ENCODE measurements at regions not wholly inside any gene's neighbourhood (a gene's known extent, or its start where the extent isn't known, plus 50 kb on each side); places are given as distances from the start of the nearest gene placed in this dataset.

DNA sequence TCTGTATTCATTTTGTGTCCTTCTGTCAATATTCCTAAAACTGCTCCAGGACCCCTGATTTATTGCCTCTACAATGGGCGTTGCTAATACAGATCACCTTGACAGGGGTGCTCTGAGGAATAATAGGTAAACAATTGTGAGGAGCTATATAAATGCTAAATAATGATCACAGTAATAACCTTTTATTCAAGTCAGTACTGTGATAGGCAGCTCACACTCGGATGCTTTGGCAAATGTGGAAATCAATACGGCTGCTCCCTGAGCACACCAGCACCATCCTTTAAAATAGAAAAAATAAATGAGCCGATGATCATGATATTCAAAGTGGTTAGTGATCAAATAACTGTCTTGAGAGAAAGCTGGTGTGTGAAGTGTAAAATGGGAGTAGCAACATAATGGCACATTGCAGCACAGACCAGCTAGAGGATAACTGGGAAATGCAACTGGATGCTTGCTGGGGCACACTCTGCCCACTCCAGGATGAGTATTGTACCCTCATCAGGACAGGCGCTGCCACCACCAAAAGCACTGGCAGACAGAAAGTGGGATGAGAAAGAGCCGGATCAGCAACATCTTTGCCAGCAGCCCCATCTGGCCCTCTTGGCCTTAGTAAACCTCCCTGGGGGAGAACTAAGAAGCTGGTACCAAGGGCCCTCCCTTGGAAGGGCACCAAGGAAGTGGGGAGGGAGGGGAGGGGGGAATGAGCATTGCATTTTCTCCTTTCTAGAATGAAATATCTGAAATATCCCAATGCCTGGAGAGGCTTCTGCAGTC is 69.4 kb upstream of the SPATA31D4 start (continued):
- TF ChIP-seq ARID4B (CRISPR knock-in tag; IDR thresholded peaks at IDR 0.05) (no peak), SP2 (IDR thresholded peaks at IDR 0.05; ENCODE audit: extremely low read depth, low read depth, low read length, poor library complexity, severe bottlenecking) (no peak), KHSRP (IDR thresholded peaks at IDR 0.05) (no peak), CHD1 (IDR thresholded peaks at IDR 0.05; ENCODE audit: low read length) (no peak), YBX1 (IDR thresholded peaks at IDR 0.05) (no peak), ZKSCAN8 (CRISPR knock-in tag; IDR thresholded peaks at IDR 0.05) (no peak)
- TF ChIP-seq, protein P1, sequence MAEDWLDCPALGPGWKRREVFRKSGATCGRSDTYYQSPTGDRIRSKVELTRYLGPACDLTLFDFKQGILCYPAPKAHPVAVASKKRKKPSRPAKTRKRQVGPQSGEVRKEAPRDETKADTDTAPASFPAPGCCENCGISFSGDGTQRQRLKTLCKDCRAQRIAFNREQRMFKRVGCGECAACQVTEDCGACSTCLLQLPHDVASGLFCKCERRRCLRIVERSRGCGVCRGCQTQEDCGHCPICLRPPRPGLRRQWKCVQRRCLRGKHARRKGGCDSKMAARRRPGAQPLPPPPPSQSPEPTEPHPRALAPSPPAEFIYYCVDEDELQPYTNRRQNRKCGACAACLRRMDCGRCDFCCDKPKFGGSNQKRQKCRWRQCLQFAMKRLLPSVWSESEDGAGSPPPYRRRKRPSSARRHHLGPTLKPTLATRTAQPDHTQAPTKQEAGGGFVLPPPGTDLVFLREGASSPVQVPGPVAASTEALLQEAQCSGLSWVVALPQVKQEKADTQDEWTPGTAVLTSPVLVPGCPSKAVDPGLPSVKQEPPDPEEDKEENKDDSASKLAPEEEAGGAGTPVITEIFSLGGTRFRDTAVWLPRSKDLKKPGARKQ (CRISPR knock-in tag; IDR thresholded peaks at IDR 0.05): no peak

Data from K562 (cell line).